Left lung (tissue), 4 donors: ENCODE measurements at regions not wholly inside any gene's neighbourhood (a gene's known extent, or its start where the extent isn't known, plus 50 kb on each side); places are given as distances from the start of the nearest gene placed in this dataset.
A peak's percentile ranks its signal among the peaks of the same experiment; 100 is the strongest.

ENCODE experiments used
- ATAC-seq: fragments of 200-7000 bp; cut with Tn5 transposase; one replicate; pipeline ENCODE4 v1.9.1; 2020; ENCODE audit warnings: moderate library complexity
- DNase-seq, 4 donors: peaks; one replicate each; pipeline ENCODE4 v3.0.0-alpha.2; 2013 to 2020
- H3K27ac ChIP-seq, 2 donors: fragments of 200-600 bp; sonication (generic) in 1 of 2; one replicate each; pipeline versions ENCODE4 v1.5.0 to v1.8.0; 2020 to 2021
- H3K27me3 ChIP-seq, 2 donors: fragments of 200-600 bp; sonication (generic) in 1 of 2; one replicate each; pipeline versions ENCODE4 v1.5.0 to v1.8.0; 2020 to 2021
- H3K36me3 ChIP-seq, 2 donors: fragments of 200-600 bp; sonication (generic) in 1 of 2; one replicate each; pipeline versions ENCODE4 v1.5.0 to v1.8.0; 2020 to 2021
- H3K4me1 ChIP-seq, 2 donors: fragments of 200-600 bp; one replicate each; pipeline ENCODE4 v1.8.0; 2021
- H3K4me3 ChIP-seq, 2 donors: fragments of 200-600 bp; sonication (generic) in 1 of 2; one replicate each; pipeline versions ENCODE4 v1.5.0 to v1.8.0; 2020 to 2021; ENCODE audit warnings: mild to moderate bottlenecking in 1 of 2
- H3K9me3 ChIP-seq, 2 donors: fragments of 200-600 bp; sonication (generic) in 1 of 2; one replicate each; pipeline versions ENCODE4 v1.5.0 to v1.8.0; 2020 to 2021
- CTCF ChIP-seq, 2 donors: fragments of 200-600 bp; sonication (generic) in 1 of 2; IDR thresholded peaks; one replicate each; pipeline versions ENCODE4 v1.5.0 to v1.8.0; 2021; ENCODE audit warnings: antibody characterized with exemption in 2 of 2
- intact Hi-C, 2 donors: fragments of 100-400 bp; cut with DNase I; formaldehyde crosslinking; loops; one replicate each; pipeline versions ENCODE4 v1.11.2 to v1.14.2; 2022
- donor health status: DM: no; HTN: yes; CAD: no.
- donor health status: DM: no; HTN: no; CAD: no.

DNA sequence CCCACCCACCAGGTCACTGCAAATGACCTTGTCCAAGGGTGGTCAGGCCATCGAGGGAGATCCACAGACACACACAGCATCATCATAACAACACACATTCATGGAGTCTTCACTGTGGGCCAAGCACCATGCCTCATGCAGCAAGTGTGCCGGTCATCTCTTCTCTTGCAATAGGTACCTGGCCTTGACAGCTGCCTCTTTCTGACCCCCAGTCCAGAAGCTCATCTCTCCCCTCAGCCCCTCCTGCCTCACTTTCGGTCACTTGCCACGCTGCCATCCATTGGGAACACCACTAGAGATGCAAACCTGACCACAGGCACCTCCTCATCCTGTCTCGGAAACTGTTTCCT lies 75.9 kb downstream of the OAT start:
- Histone ChIP-seq H3K9me3 (no peaks in the 10 kb centered on the region), H3K27ac (no peak overlapping the region), H3K27me3 (no peaks in the 10 kb centered on the region), H3K4me1 (peaks cover 4 to 18% of the 10 kb centered on the region in 2 donors), H3K4me3 (no peak overlapping the region), H3K36me3 (no peaks in the 10 kb centered on the region)
- DNase-seq, result no peak
- TF ChIP-seq CTCF (IDR thresholded peaks at IDR 0.05), result no peak
- intact Hi-C loops, result no loop called here
- no peak for ATAC-seq

DNA sequence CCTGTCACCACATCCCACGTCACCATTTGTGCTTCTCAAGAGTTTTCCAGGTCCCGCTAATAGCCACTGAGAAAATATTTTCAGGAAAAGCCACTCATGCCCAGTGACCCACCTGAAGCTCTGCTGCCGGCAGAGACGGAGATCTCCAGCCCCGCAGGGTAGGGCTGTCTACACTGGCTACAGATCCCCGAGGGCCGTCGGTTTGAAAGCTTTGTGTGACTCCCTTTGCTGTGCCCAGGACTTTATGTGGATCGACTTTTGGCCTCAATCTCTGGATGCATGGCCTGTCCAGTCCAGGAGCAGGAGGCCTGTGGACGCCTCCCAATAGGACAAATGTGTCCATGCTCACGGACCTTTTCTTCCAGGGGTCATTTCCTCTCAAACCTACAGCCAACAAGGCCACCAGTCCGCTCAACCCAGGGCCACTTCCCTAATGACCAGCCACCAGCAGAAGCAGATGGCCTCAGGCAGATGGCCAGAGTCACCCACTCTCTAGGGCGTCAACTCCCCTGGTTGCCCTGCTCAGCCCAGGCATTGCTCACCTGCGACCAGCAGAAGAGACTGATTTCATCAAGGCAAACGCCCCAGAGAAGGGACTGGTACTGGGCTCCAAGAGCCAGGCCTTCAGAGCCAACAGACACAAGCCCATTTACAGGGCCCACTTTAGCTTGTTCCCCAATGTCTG lies 76.4 kb downstream of the OAT start:
- Histone ChIP-seq H3K36me3 (no peaks in the 10 kb centered on the region), H3K27me3 (no peaks in the 10 kb centered on the region), H3K4me3 (no peak overlapping the region), H3K4me1 (peaks cover 4 to 18% of the 10 kb centered on the region in 2 donors), H3K9me3 (no peaks in the 10 kb centered on the region), H3K27ac (no peak overlapping the region)
- no peak for DNase-seq
- TF ChIP-seq CTCF (IDR thresholded peaks at IDR 0.05), result no peak
- intact Hi-C loops, result no loop called here
- ATAC-seq, result no peak

GRCh38 chr10:124341768-124342135 lies 77.0 kb downstream of the OAT start:
- Histone ChIP-seq H3K27ac (peak overlapping the region in 1 of 2 donors; percentile 46), H3K36me3 (no peaks in the 10 kb centered on the region), H3K4me3 (no peak overlapping the region), H3K27me3 (no peaks in the 10 kb centered on the region), H3K4me1 (peaks cover 4 to 18% of the 10 kb centered on the region in 2 donors), H3K9me3 (no peaks in the 10 kb centered on the region)
- intact Hi-C loops, result no loop called here
- no peak for TF ChIP-seq CTCF (IDR thresholded peaks at IDR 0.05)
- DNase-seq (no peak), ATAC-seq (peak; percentile 26)

GRCh38 chr10:124340033-124340760 lies 78.5 kb downstream of the OAT start:
- no peak for TF ChIP-seq CTCF (IDR thresholded peaks at IDR 0.05)
- Histone ChIP-seq H3K36me3 (no peaks in the 10 kb centered on the region), H3K27ac (no peak overlapping the region), H3K4me3 (no peak overlapping the region), H3K27me3 (no peaks in the 10 kb centered on the region), H3K4me1 (peaks cover 4 to 18% of the 10 kb centered on the region in 2 donors), H3K9me3 (no peaks in the 10 kb centered on the region)
- DNase-seq (peak in 2 of 4 donors; percentile 33 to 61), ATAC-seq (no peak)
- intact Hi-C loops, result no loop called here

GRCh38 chr10:124339119-124340032 lies 79.3 kb downstream of the OAT start:
- DNase-seq (no peak), ATAC-seq (no peak)
- no peak for TF ChIP-seq CTCF (IDR thresholded peaks at IDR 0.05)
- intact Hi-C loops, result no loop called here
- H3K4me1 ChIP-seq, result peaks cover 4 to 18% of the 10 kb centered on the region in 2 donors
- H3K27me3 ChIP-seq, result no peaks in the 10 kb centered on the region
- no peak overlapping the region for H3K27ac ChIP-seq
- no peaks in the 10 kb centered on the region for H3K9me3 ChIP-seq
- H3K4me3 ChIP-seq, result no peak overlapping the region
- no peaks in the 10 kb centered on the region for H3K36me3 ChIP-seq
